ENCODE measurements at regions not wholly inside any gene's neighbourhood (a gene's known extent, or its start where the extent isn't known, plus 50 kb on each side); places are given as distances from the start of the nearest gene placed in this dataset.

- TF ChIP-seq EZH2 (IDR thresholded peaks at IDR 0.05; ENCODE audit: borderline replicate concordance, low read depth, low read length, severe bottlenecking) (no peak), CTCF (IDR thresholded peaks at IDR 0.05; ENCODE audit: borderline replicate concordance, extremely low read depth, low read length, poor library complexity, severe bottlenecking) (no peak)
- no peak overlapping the region for H2AFZ ChIP-seq (ENCODE audit: low read depth, low read length)
- H3K9ac ChIP-seq (ENCODE audit: low read depth, low read length), result no peak overlapping the region
- H3K4me1 ChIP-seq (ENCODE audit: insufficient read depth, low read length), result no peaks in the 10 kb centered on the region
- no peaks in the 10 kb centered on the region for H3K79me2 ChIP-seq (ENCODE audit: insufficient read depth, low read length)
- peaks cover 2% of the 10 kb centered on the region for H3K9me3 ChIP-seq (ENCODE audit: insufficient read depth, low read length, severe bottlenecking)
- no peaks in the 10 kb centered on the region for H3K36me3 ChIP-seq (ENCODE audit: insufficient read depth, low read length)
- H3K27ac ChIP-seq (ENCODE audit: low read length), result no peak overlapping the region
- H3K4me3 ChIP-seq (ENCODE audit: low read depth in 1 of 2, low read length in 2 of 2), result no peak overlapping the region
- no peaks in the 10 kb centered on the region for H4K20me1 ChIP-seq (ENCODE audit: insufficient read depth, low read length)
- ATAC-seq (ENCODE audit: insufficient read depth, low read depth) (no peak), DNase-seq (no peak)
- H3K27me3 ChIP-seq (ENCODE audit: insufficient read depth, low read length, poor library complexity), result no peaks in the 10 kb centered on the region
- no peak overlapping the region for H3K4me2 ChIP-seq (ENCODE audit: insufficient read depth, low read length)
These were observed 225.7 kb upstream of the TENT5A start for GRCh38 chr6:81978230-81978629.

- ATAC-seq (ENCODE audit: insufficient read depth, low read depth), result no peak
These were observed 225.0 kb upstream of the TENT5A start for GRCh38 chr6:81977486-81977885.

GRCh38 chr6:81969814-81970213 lies 217.3 kb upstream of the TENT5A start:
- Histone ChIP-seq H3K9ac (ENCODE audit: low read depth, low read length) (no peak overlapping the region), H3K9me3 (ENCODE audit: insufficient read depth, low read length, severe bottlenecking) (peaks cover 4% of the 10 kb centered on the region), H3K27me3 (ENCODE audit: insufficient read depth, low read length, poor library complexity) (no peaks in the 10 kb centered on the region), H3K36me3 (ENCODE audit: insufficient read depth, low read length) (no peaks in the 10 kb centered on the region), H3K79me2 (ENCODE audit: insufficient read depth, low read length) (no peaks in the 10 kb centered on the region), H3K4me3 (ENCODE audit: low read depth in 1 of 2, low read length in 2 of 2) (no peak overlapping the region), H3K4me2 (ENCODE audit: insufficient read depth, low read length) (no peak overlapping the region), H3K4me1 (ENCODE audit: insufficient read depth, low read length) (no peaks in the 10 kb centered on the region), H2AFZ (ENCODE audit: low read depth, low read length) (no peak overlapping the region), H3K27ac (ENCODE audit: low read length) (no peak overlapping the region), H4K20me1 (ENCODE audit: insufficient read depth, low read length) (no peaks in the 10 kb centered on the region)
- TF ChIP-seq CTCF (IDR thresholded peaks at IDR 0.05; ENCODE audit: borderline replicate concordance, extremely low read depth, low read length, poor library complexity, severe bottlenecking) (no peak), EZH2 (IDR thresholded peaks at IDR 0.05; ENCODE audit: borderline replicate concordance, low read depth, low read length, severe bottlenecking) (no peak)
- no peak for ATAC-seq (ENCODE audit: insufficient read depth, low read depth)
- DNase-seq, result no peak

More at GRCh38 chr6:81977486-81977885, 225.0 kb upstream of the TENT5A start:
- Histone ChIP-seq H3K9ac (ENCODE audit: low read depth, low read length) (no peak overlapping the region), H3K4me3 (ENCODE audit: low read depth in 1 of 2, low read length in 2 of 2) (no peak overlapping the region), H3K27me3 (ENCODE audit: insufficient read depth, low read length, poor library complexity) (no peaks in the 10 kb centered on the region), H3K27ac (ENCODE audit: low read length) (no peak overlapping the region), H3K4me2 (ENCODE audit: insufficient read depth, low read length) (no peak overlapping the region), H3K9me3 (ENCODE audit: insufficient read depth, low read length, severe bottlenecking) (peaks cover 2% of the 10 kb centered on the region), H2AFZ (ENCODE audit: low read depth, low read length) (no peak overlapping the region), H3K4me1 (ENCODE audit: insufficient read depth, low read length) (no peaks in the 10 kb centered on the region), H4K20me1 (ENCODE audit: insufficient read depth, low read length) (no peaks in the 10 kb centered on the region), H3K79me2 (ENCODE audit: insufficient read depth, low read length) (no peaks in the 10 kb centered on the region), H3K36me3 (ENCODE audit: insufficient read depth, low read length) (no peaks in the 10 kb centered on the region)
- no peak for TF ChIP-seq EZH2 (IDR thresholded peaks at IDR 0.05; ENCODE audit: borderline replicate concordance, low read depth, low read length, severe bottlenecking)
- no peak for TF ChIP-seq CTCF (IDR thresholded peaks at IDR 0.05; ENCODE audit: borderline replicate concordance, extremely low read depth, low read length, poor library complexity, severe bottlenecking)
- DNase-seq, result no peak

GRCh38 chr6:81969011-81969410 lies 216.5 kb upstream of the TENT5A start:
- no peaks in the 10 kb centered on the region for H3K27me3 ChIP-seq (ENCODE audit: insufficient read depth, low read length, poor library complexity)
- no peak overlapping the region for H3K27ac ChIP-seq (ENCODE audit: low read length)
- peaks cover 4% of the 10 kb centered on the region for H3K9me3 ChIP-seq (ENCODE audit: insufficient read depth, low read length, severe bottlenecking)
- no peak overlapping the region for H3K4me3 ChIP-seq (ENCODE audit: low read depth in 1 of 2, low read length in 2 of 2)
- TF ChIP-seq EZH2 (IDR thresholded peaks at IDR 0.05; ENCODE audit: borderline replicate concordance, low read depth, low read length, severe bottlenecking) (no peak), CTCF (IDR thresholded peaks at IDR 0.05; ENCODE audit: borderline replicate concordance, extremely low read depth, low read length, poor library complexity, severe bottlenecking) (no peak)
- no peak overlapping the region for H3K4me2 ChIP-seq (ENCODE audit: insufficient read depth, low read length)
- H3K36me3 ChIP-seq (ENCODE audit: insufficient read depth, low read length), result no peaks in the 10 kb centered on the region
- H4K20me1 ChIP-seq (ENCODE audit: insufficient read depth, low read length), result no peaks in the 10 kb centered on the region
- no peak for DNase-seq
- no peaks in the 10 kb centered on the region for H3K4me1 ChIP-seq (ENCODE audit: insufficient read depth, low read length)
- H2AFZ ChIP-seq (ENCODE audit: low read depth, low read length), result no peak overlapping the region
- H3K9ac ChIP-seq (ENCODE audit: low read depth, low read length), result no peak overlapping the region
- no peak for ATAC-seq (ENCODE audit: insufficient read depth, low read depth)
- no peaks in the 10 kb centered on the region for H3K79me2 ChIP-seq (ENCODE audit: insufficient read depth, low read length)

Measured in DND-41 (cell line).